RWPE2 (cell line): ENCODE measurements at regions not wholly inside any gene's neighbourhood (a gene's known extent, or its start where the extent isn't known, plus 50 kb on each side); places are given as distances from the start of the nearest gene placed in this dataset.

Experiments used
- ATAC-seq: fragments of 200-7000 bp; cut with Tn5 transposase; 3 replicates; pipeline ENCODE4 v1.9.1; 2021; ENCODE audit warnings: low read depth
- DNase-seq: peaks from one replicate; pipeline ENCODE4 v3.0.0-alpha.2; 2020; ENCODE audit warnings: low spot score
- H3K27ac ChIP-seq: fragments of 450-650 bp; 2 replicates; pipeline ENCODE4 v1.5.1; 2017; ENCODE audit warnings: mild to moderate bottlenecking; ENCODE audit not compliant: poor library complexity, severe bottlenecking
- H3K27me3 ChIP-seq: fragments of 250-450 bp; sonication (Bioruptor Pico); 2 replicates; pipeline ENCODE4 v1.5.1; 2021; ENCODE audit warnings: mild to moderate bottlenecking, moderate library complexity; ENCODE audit not compliant: insufficient read depth, poor library complexity, severe bottlenecking
- H3K36me3 ChIP-seq: fragments of 250-450 bp; sonication (Bioruptor Pico); 2 replicates; pipeline ENCODE4 v1.5.1; 2020; ENCODE audit warnings: low read depth, mild to moderate bottlenecking, moderate library complexity
- H3K4me1 ChIP-seq: fragments of 250-450 bp; sonication (Bioruptor Pico); 2 replicates; pipeline ENCODE4 v1.5.1; 2021; ENCODE audit warnings: mild to moderate bottlenecking, moderate library complexity; ENCODE audit not compliant: insufficient read depth, poor library complexity, severe bottlenecking
- H3K4me3 ChIP-seq: fragments of 250-450 bp; sonication (Bioruptor Pico); 2 replicates; pipeline ENCODE4 v1.5.1; 2021; ENCODE audit warnings: mild to moderate bottlenecking, moderate library complexity; ENCODE audit not compliant: severe bottlenecking
- H3K9me3 ChIP-seq: fragments of 250-450 bp; sonication (Bioruptor Pico); 2 replicates; pipeline ENCODE4 v1.5.1; 2021; ENCODE audit warnings: mild to moderate bottlenecking, moderate library complexity; ENCODE audit not compliant: severe bottlenecking
- CTCF ChIP-seq: fragments of 450-650 bp; IDR thresholded peaks from one replicate; pipeline ENCODE4 v1.5.1; 2017; ENCODE audit warnings: mild to moderate bottlenecking, moderate library complexity; ENCODE audit not compliant: poor library complexity, severe bottlenecking

- Histone ChIP-seq H3K4me3 (no peak overlapping the region), H3K9me3 (peaks cover 3% of the 10 kb centered on the region), H3K36me3 (no peaks in the 10 kb centered on the region), H3K4me1 (no peaks in the 10 kb centered on the region), H3K27me3 (no peaks in the 10 kb centered on the region), H3K27ac (no peak overlapping the region)
- ATAC-seq (no peak), DNase-seq (no peak)
- TF ChIP-seq CTCF = no peak
Observed at GRCh38 chr16:50482271-50482670, 65.9 kb upstream of the NKD1 start.

- TF ChIP-seq CTCF = no peak
- no peaks in the 10 kb centered on the region for H3K27me3 ChIP-seq
- H3K4me3 ChIP-seq = no peak overlapping the region
- no peak for DNase-seq
- no peaks in the 10 kb centered on the region for H3K36me3 ChIP-seq
- H3K4me1 ChIP-seq = no peaks in the 10 kb centered on the region
- H3K9me3 ChIP-seq = peaks cover 3% of the 10 kb centered on the region
- no peak overlapping the region for H3K27ac ChIP-seq
- no peak for ATAC-seq
Observed at GRCh38 chr16:50480206-50480605, 68.0 kb upstream of the NKD1 start.

GRCh38 chr16:50479771-50480170, 68.4 kb upstream of the NKD1 start:
- Histone ChIP-seq H3K4me1 (no peaks in the 10 kb centered on the region), H3K4me3 (no peak overlapping the region)

GRCh38 chr16:50478773-50479149, 69.4 kb upstream of the NKD1 start:
- Histone ChIP-seq H3K4me3 (no peak overlapping the region), H3K36me3 (no peaks in the 10 kb centered on the region), H3K27ac (no peak overlapping the region), H3K27me3 (no peaks in the 10 kb centered on the region), H3K4me1 (peaks cover 5% of the 10 kb centered on the region), H3K9me3 (no peaks in the 10 kb centered on the region)
- DNase-seq = no peak
- peak; percentile 71 for ATAC-seq
- no peak for TF ChIP-seq CTCF

More at GRCh38 chr16:50479771-50480170, 68.4 kb upstream of the NKD1 start:
- H3K27me3 ChIP-seq = no peaks in the 10 kb centered on the region
- H3K27ac ChIP-seq = no peak overlapping the region
- DNase-seq = no peak
- no peak for ATAC-seq
- no peaks in the 10 kb centered on the region for H3K36me3 ChIP-seq
- H3K9me3 ChIP-seq = no peaks in the 10 kb centered on the region
- no peak for TF ChIP-seq CTCF

- Histone ChIP-seq H3K4me1 (peaks cover 9% of the 10 kb centered on the region), H3K27me3 (no peaks in the 10 kb centered on the region), H3K27ac (no peak overlapping the region), H3K36me3 (no peaks in the 10 kb centered on the region), H3K4me3 (no peak overlapping the region), H3K9me3 (no peaks in the 10 kb centered on the region)
- no peak for DNase-seq
- no peak for TF ChIP-seq CTCF
- no peak for ATAC-seq
Observed at GRCh38 chr16:50478075-50478772, 70.0 kb upstream of the NKD1 start.
